Colonic mucosa (tissue), 4 donors: ENCODE measurements at regions not wholly inside any gene's neighbourhood (a gene's known extent, or its start where the extent isn't known, plus 50 kb on each side); places are given as distances from the start of the nearest gene placed in this dataset.

Experiments
- DNase-seq: peaks from one replicate; pipeline ENCODE4 v3.0.0-alpha.2; 2020
- H3K27ac ChIP-seq: fragments of 200-600 bp; one replicate; pipeline ENCODE4 v1.8.0; 2021
- H3K27me3 ChIP-seq: fragments of 200-600 bp; one replicate; pipeline ENCODE4 v1.8.0; 2021
- H3K36me3 ChIP-seq: fragments of 200-600 bp; one replicate; pipeline ENCODE4 v1.8.0; 2021
- H3K4me1 ChIP-seq: fragments of 200-600 bp; one replicate; pipeline ENCODE4 v1.8.0; 2021; ENCODE audit warnings: mild to moderate bottlenecking
- H3K4me3 ChIP-seq: fragments of 200-600 bp; one replicate; pipeline ENCODE4 v1.8.0; 2021
- H3K9ac ChIP-seq, 2 donors: one replicate each; pipeline ENCODE4 v1.7.0; 2013; ENCODE audit warnings: control low read depth in 2 of 2, low read depth in 2 of 2, low read length in 2 of 2
- H3K9me3 ChIP-seq: fragments of 200-600 bp; one replicate; pipeline ENCODE4 v1.8.0; 2021
- CTCF ChIP-seq: fragments of 200-600 bp; IDR thresholded peaks from one replicate; pipeline ENCODE4 v1.8.0; 2022; ENCODE audit warnings: antibody characterized with exemption, mild to moderate bottlenecking
- intact Hi-C: fragments of 100-400 bp; cut with DNase I; formaldehyde crosslinking; loops from one replicate; pipeline ENCODE4 v1.14.1; 2022
- donor health status: healthy.
- donor health status: DM: no; HTN: no; CAD: no.
- donor health status: DM: no; HTN: no; CAD: no.

DNA sequence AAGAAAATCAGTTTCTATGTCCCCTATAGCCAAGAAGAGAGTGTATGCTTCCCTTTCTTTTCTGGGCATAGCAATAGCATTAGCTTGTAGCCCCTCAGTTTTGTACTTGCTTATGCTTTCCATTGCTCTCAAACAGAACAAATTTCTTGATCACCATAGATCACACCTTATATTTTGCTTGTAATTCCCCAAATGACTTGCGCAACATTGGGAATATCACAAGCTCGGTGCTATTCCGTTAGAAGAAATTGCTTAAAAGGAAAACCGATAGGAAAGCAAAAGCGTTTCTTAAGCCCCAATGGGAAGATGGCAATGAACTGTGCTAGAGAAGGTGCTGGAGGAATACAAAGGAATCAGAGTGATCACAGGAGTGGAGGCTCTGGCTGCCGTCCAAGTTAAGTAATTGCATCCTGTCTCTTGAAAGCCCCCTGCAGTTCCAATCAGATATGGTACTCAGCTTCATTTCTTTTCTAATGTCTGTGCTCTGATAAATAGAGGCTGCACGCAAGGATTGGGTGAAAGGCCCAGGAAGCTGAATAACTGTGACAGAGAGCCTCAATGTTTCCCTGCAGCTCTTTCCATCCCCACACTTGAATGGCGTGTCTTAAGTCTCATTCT lies 182.1 kb upstream of the KIRREL3 start:
- no peak overlapping the region for H3K4me3 ChIP-seq
- H3K27ac ChIP-seq: no peak overlapping the region
- intact Hi-C loops: no loop called here
- no peaks in the 10 kb centered on the region for H3K27me3 ChIP-seq
- DNase-seq: no peak
- no peaks in the 10 kb centered on the region for H3K4me1 ChIP-seq
- H3K36me3 ChIP-seq: no peaks in the 10 kb centered on the region
- no peak for TF ChIP-seq CTCF
- H3K9ac ChIP-seq: no peak overlapping the region
- H3K9me3 ChIP-seq: no peaks in the 10 kb centered on the region

GRCh38 chr11:127157225-127157624 lies 156.7 kb upstream of the KIRREL3 start:
- H3K4me1 ChIP-seq: no peaks in the 10 kb centered on the region
- intact Hi-C loops: no loop called here
- no peaks in the 10 kb centered on the region for H3K36me3 ChIP-seq
- no peak overlapping the region for H3K9ac ChIP-seq
- no peak for DNase-seq
- no peaks in the 10 kb centered on the region for H3K27me3 ChIP-seq
- no peak overlapping the region for H3K4me3 ChIP-seq
- no peaks in the 10 kb centered on the region for H3K9me3 ChIP-seq
- no peak overlapping the region for H3K27ac ChIP-seq
- TF ChIP-seq CTCF: no peak

DNA sequence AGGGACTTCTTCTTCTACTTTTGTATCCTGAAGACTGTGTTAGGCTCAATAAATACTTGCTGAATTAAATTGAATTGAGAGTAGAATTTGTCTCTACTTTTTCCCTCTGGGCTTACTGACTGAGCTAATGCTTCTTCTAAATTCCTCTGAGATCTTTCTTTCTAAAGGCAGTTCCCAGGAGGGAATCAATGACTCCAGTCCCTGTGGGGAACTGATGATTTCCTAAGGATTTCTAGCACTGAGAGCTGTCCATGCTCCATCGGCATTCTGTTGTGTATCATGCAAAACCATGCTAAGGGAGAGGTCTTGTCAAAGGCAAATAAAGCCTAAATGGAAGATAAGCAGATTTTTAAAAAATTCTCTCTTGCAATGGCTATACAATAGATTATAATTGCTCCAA lies 148.8 kb upstream of the KIRREL3 start:
- no peak for DNase-seq
- intact Hi-C loops: no loop called here
- TF ChIP-seq CTCF: no peak
- H3K27me3 ChIP-seq: no peaks in the 10 kb centered on the region
- H3K4me3 ChIP-seq: no peak overlapping the region
- H3K9me3 ChIP-seq: no peaks in the 10 kb centered on the region
- no peaks in the 10 kb centered on the region for H3K36me3 ChIP-seq
- no peak overlapping the region for H3K27ac ChIP-seq
- H3K4me1 ChIP-seq: no peaks in the 10 kb centered on the region
- no peak overlapping the region for H3K9ac ChIP-seq

DNA sequence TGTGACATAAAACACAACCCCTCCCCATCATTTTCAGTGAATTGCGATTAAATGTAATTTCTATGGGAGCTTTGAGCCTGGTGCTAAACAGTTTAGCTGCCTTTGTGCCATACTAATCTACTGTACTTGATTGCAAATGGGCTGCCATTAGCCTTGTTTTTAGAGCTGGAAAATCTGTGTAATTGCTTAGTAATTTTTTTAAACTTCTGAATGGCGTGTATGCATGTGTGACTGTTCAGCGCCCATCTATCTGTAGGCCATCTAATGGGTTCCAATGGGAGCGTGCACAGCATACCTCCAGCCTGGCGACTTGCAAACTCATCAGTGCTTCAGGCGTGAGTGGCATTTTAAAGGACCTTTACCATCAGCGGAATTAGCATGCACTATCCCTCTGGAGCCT lies 142.7 kb upstream of the KIRREL3 start:
- intact Hi-C loops: no loop called here
- H3K9me3 ChIP-seq: no peaks in the 10 kb centered on the region
- H3K4me1 ChIP-seq: no peaks in the 10 kb centered on the region
- no peak overlapping the region for H3K27ac ChIP-seq
- H3K9ac ChIP-seq: no peak overlapping the region
- no peak for TF ChIP-seq CTCF
- H3K4me3 ChIP-seq: no peak overlapping the region
- no peak for DNase-seq
- no peaks in the 10 kb centered on the region for H3K27me3 ChIP-seq
- no peaks in the 10 kb centered on the region for H3K36me3 ChIP-seq

DNA sequence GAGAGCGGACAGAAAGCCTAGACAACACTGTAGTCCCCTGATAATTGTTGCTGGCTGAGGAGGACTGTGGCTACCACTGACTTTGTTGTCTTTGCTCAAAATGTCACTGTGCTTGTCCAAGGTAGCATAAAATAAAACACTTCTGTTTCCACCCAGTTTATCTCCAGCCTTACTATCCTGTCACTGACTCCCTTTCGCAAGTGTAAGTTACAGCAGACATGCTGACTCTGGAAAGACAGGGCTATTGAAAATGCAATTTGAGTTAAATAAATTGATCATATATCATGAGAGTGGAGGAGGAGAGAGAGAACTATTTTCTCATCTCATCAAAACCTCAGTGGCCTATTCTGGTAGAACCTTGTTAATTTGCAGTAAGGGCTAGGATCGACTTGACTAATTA lies 138.0 kb upstream of the KIRREL3 start:
- no peak for DNase-seq
- H3K9ac ChIP-seq: no peak overlapping the region
- H3K4me1 ChIP-seq: no peaks in the 10 kb centered on the region
- no peaks in the 10 kb centered on the region for H3K27me3 ChIP-seq
- no peak overlapping the region for H3K27ac ChIP-seq
- no peak overlapping the region for H3K4me3 ChIP-seq
- no peaks in the 10 kb centered on the region for H3K36me3 ChIP-seq
- no peaks in the 10 kb centered on the region for H3K9me3 ChIP-seq
- intact Hi-C loops: no loop called here
- no peak for TF ChIP-seq CTCF
